Activated CD4-positive, alpha-beta memory T cell treated with anti-CD3 and anti-CD28 coated beads, Interleukin-2, amount 10 ng/mL, durations not matched to agents 7 days and 5 days (primary cell): ENCODE measurements at regions not wholly inside any gene's neighbourhood (a gene's known extent, or its start where the extent isn't known, plus 50 kb on each side); places are given as distances from the start of the nearest gene placed in this dataset.
"Not testable (repeated sequence)": the region's sequence is repeated elsewhere in the genome, so short reads cannot be mapped to it uniquely, and the experiment has no call there.

Experiments
- CTCF ChIA-PET: fragments of 350-600 bp; sonication (Branson Sonifier 250); formaldehyde crosslinking; loops from one replicate; lab custom pipeline; 2021; ENCODE audit warnings: antibody characterized with exemption, inconsistent platforms; lab: Charles Lee
- POLR2A ChIA-PET: fragments of 350-600 bp; sonication (Branson Sonifier 250); formaldehyde crosslinking; loops from one replicate; lab custom pipeline; 2021; ENCODE audit warnings: antibody characterized with exemption; lab: Charles Lee
- DNase-seq: peaks from one replicate; pipeline ENCODE4 v3.0.0-alpha.2; 2020
- H3K27ac Mint-ChIP-seq: one replicate; pipeline ENCODE4 v1.8.0; 2021; ENCODE audit warnings: mild to moderate bottlenecking, mixed read lengths
- H3K27me3 Mint-ChIP-seq: one replicate; pipeline ENCODE4 v1.8.0; 2021; ENCODE audit warnings: mixed read lengths
- H3K36me3 Mint-ChIP-seq: one replicate; pipeline ENCODE4 v1.8.0; 2021; ENCODE audit warnings: low read depth, mixed read lengths
- H3K4me1 Mint-ChIP-seq: one replicate; pipeline ENCODE4 v1.8.0; 2021; ENCODE audit warnings: mixed read lengths
- H3K4me3 Mint-ChIP-seq: one replicate; pipeline ENCODE4 v1.8.0; 2021; ENCODE audit warnings: mild to moderate bottlenecking, mixed read lengths
- H3K9me3 Mint-ChIP-seq: one replicate; pipeline ENCODE4 v1.8.0; 2021; ENCODE audit warnings: mixed read lengths

- ChIA-PET POLR2A (no interaction called here), CTCF (no interaction called here)
- peaks cover 4% of the 10 kb centered on the region for H3K9me3 Mint-ChIP-seq
- H3K27me3 Mint-ChIP-seq = no peaks in the 10 kb centered on the region
- H3K27ac Mint-ChIP-seq = no peak overlapping the region
- H3K4me1 Mint-ChIP-seq = peaks cover 14% of the 10 kb centered on the region
- DNase-seq = no peak
- H3K4me3 Mint-ChIP-seq = no peak overlapping the region
- no peaks in the 10 kb centered on the region for H3K36me3 Mint-ChIP-seq
These were observed 237.5 kb downstream of the HNRNPD start for GRCh38 chr4:82136161-82136801.

- CTCF ChIA-PET = no interaction called here
- Mint-ChIP-seq H3K36me3 (no peaks in the 10 kb centered on the region), H3K4me3 (no peak overlapping the region), H3K4me1 (no peaks in the 10 kb centered on the region), H3K27ac (no peak overlapping the region), H3K27me3 (no peaks in the 10 kb centered on the region), H3K9me3 (no peaks in the 10 kb centered on the region)
- POLR2A ChIA-PET = no interaction called here
- DNase-seq = no peak
These were observed 245.4 kb downstream of the HNRNPD start for GRCh38 chr4:82128355-82128754.

- POLR2A ChIA-PET = no interaction called here
- H3K9me3 Mint-ChIP-seq = no peaks in the 10 kb centered on the region
- no peaks in the 10 kb centered on the region for H3K4me1 Mint-ChIP-seq
- no peak overlapping the region for H3K27ac Mint-ChIP-seq
- H3K36me3 Mint-ChIP-seq = no peaks in the 10 kb centered on the region
- H3K4me3 Mint-ChIP-seq = no peak overlapping the region
- CTCF ChIA-PET = no interaction called here
- no peaks in the 10 kb centered on the region for H3K27me3 Mint-ChIP-seq
- DNase-seq = no peak
These were observed 247.2 kb downstream of the HNRNPD start for GRCh38 chr4:82126512-82127040.

- Mint-ChIP-seq H3K4me1 (no peaks in the 10 kb centered on the region), H3K27me3 (no peaks in the 10 kb centered on the region), H3K36me3 (no peaks in the 10 kb centered on the region), H3K9me3 (no peaks in the 10 kb centered on the region), H3K4me3 (no peak overlapping the region), H3K27ac (no peak overlapping the region)
- ChIA-PET CTCF (no interaction called here), POLR2A (no interaction called here)
- DNase-seq = no peak
These were observed 247.9 kb downstream of the HNRNPD start for GRCh38 chr4:82125787-82126297.

GRCh38 chr4:82124932-82125786, 248.6 kb downstream of the HNRNPD start:
- no peaks in the 10 kb centered on the region for H3K9me3 Mint-ChIP-seq
- H3K27ac Mint-ChIP-seq = no peak overlapping the region
- no peak overlapping the region for H3K4me3 Mint-ChIP-seq
- H3K36me3 Mint-ChIP-seq = no peaks in the 10 kb centered on the region
- CTCF ChIA-PET = no interaction called here
- POLR2A ChIA-PET = no interaction called here
- DNase-seq = no peak
- no peaks in the 10 kb centered on the region for H3K27me3 Mint-ChIP-seq
- no peaks in the 10 kb centered on the region for H3K4me1 Mint-ChIP-seq

GRCh38 chr4:82124365-82124764, 249.4 kb downstream of the HNRNPD start:
- POLR2A ChIA-PET = no interaction called here
- CTCF ChIA-PET = no interaction called here

GRCh38 chr4:82123934-82124333, 249.9 kb downstream of the HNRNPD start:
- no peak overlapping the region for H3K27ac Mint-ChIP-seq
- CTCF ChIA-PET = no interaction called here
- no peaks in the 10 kb centered on the region for H3K9me3 Mint-ChIP-seq
- POLR2A ChIA-PET = no interaction called here
- no peaks in the 10 kb centered on the region for H3K27me3 Mint-ChIP-seq
- no peak for DNase-seq
- H3K36me3 Mint-ChIP-seq = no peaks in the 10 kb centered on the region
- H3K4me1 Mint-ChIP-seq = no peaks in the 10 kb centered on the region
- H3K4me3 Mint-ChIP-seq = no peak overlapping the region

More at GRCh38 chr4:82124365-82124764, 249.4 kb downstream of the HNRNPD start:
- Mint-ChIP-seq H3K36me3 (no peaks in the 10 kb centered on the region), H3K4me1 (no peaks in the 10 kb centered on the region), H3K4me3 (no peak overlapping the region), H3K27ac (no peak overlapping the region), H3K9me3 (no peaks in the 10 kb centered on the region), H3K27me3 (no peaks in the 10 kb centered on the region)
- DNase-seq = no peak

GRCh38 chr4:82115183-82115582, 258.6 kb downstream of the HNRNPD start:
- H3K9me3 Mint-ChIP-seq, H3K27me3 Mint-ChIP-seq, H3K27ac Mint-ChIP-seq, DNase-seq, H3K4me3 Mint-ChIP-seq, POLR2A ChIA-PET, H3K36me3 Mint-ChIP-seq, CTCF ChIA-PET, H3K4me1 Mint-ChIP-seq: not testable (repeated sequence)

- H3K36me3 Mint-ChIP-seq = no peaks in the 10 kb centered on the region
- H3K27ac Mint-ChIP-seq = no peak overlapping the region
- no peak for DNase-seq
- ChIA-PET POLR2A (no interaction called here), CTCF (no interaction called here)
- H3K9me3 Mint-ChIP-seq = no peaks in the 10 kb centered on the region
- H3K4me3 Mint-ChIP-seq = no peak overlapping the region
- no peaks in the 10 kb centered on the region for H3K4me1 Mint-ChIP-seq
- no peaks in the 10 kb centered on the region for H3K27me3 Mint-ChIP-seq
These were observed 265.3 kb downstream of the HNRNPD start for GRCh38 chr4:82108506-82108905.

GRCh38 chr4:82104578-82104977, 269.2 kb downstream of the HNRNPD start:
- POLR2A ChIA-PET = no interaction called here
- Mint-ChIP-seq H3K27me3 (peaks cover 2% of the 10 kb centered on the region), H3K4me3 (no peak overlapping the region), H3K36me3 (no peaks in the 10 kb centered on the region), H3K4me1 (no peaks in the 10 kb centered on the region), H3K27ac (no peak overlapping the region), H3K9me3 (no peaks in the 10 kb centered on the region)
- CTCF ChIA-PET = interaction anchor here (0.7 kb wide), 1 partner anchor 14 kb away, joined by 3 read pairs; no protein-coding TSS in a partner anchor
- no peak for DNase-seq

- H3K4me3 Mint-ChIP-seq = no peak overlapping the region
- no peaks in the 10 kb centered on the region for H3K36me3 Mint-ChIP-seq
- no peaks in the 10 kb centered on the region for H3K4me1 Mint-ChIP-seq
- CTCF ChIA-PET = no interaction called here
- no peaks in the 10 kb centered on the region for H3K9me3 Mint-ChIP-seq
- peaks cover 2% of the 10 kb centered on the region for H3K27me3 Mint-ChIP-seq
- no peak for DNase-seq
- POLR2A ChIA-PET = no interaction called here
- H3K27ac Mint-ChIP-seq = no peak overlapping the region
These were observed 273.7 kb downstream of the HNRNPD start for GRCh38 chr4:82099928-82100579.

- DNase-seq = no peak
- Mint-ChIP-seq H3K4me1 (no peaks in the 10 kb centered on the region), H3K36me3 (no peaks in the 10 kb centered on the region), H3K9me3 (no peaks in the 10 kb centered on the region), H3K4me3 (no peak overlapping the region), H3K27ac (no peak overlapping the region), H3K27me3 (peaks cover 2% of the 10 kb centered on the region)
- ChIA-PET POLR2A (no interaction called here), CTCF (no interaction called here)
These were observed 276.3 kb downstream of the HNRNPD start for GRCh38 chr4:82097504-82097903.

GRCh38 chr4:82090717-82091116, 283.1 kb downstream of the HNRNPD start:
- ChIA-PET CTCF (interaction anchor here (0.6 kb wide), 1 partner anchor 13 kb away, joined by 3 read pairs; no protein-coding TSS in a partner anchor), POLR2A (no interaction called here)
- no peaks in the 10 kb centered on the region for H3K27me3 Mint-ChIP-seq
- H3K9me3 Mint-ChIP-seq = no peaks in the 10 kb centered on the region
- H3K27ac Mint-ChIP-seq = no peak overlapping the region
- DNase-seq = no peak
- H3K4me3 Mint-ChIP-seq = no peak overlapping the region
- H3K36me3 Mint-ChIP-seq = no peaks in the 10 kb centered on the region
- H3K4me1 Mint-ChIP-seq = no peaks in the 10 kb centered on the region
